ENCODE measurements at regions not wholly inside any gene's neighbourhood (a gene's known extent, or its start where the extent isn't known, plus 50 kb on each side); places are given as distances from the start of the nearest gene placed in this dataset.

- no peak for DNase-seq (ENCODE audit: low read depth)
Measured at GRCh38 chr2:217061916-217062505, 202.1 kb upstream of the TNP1 start.

DNA sequence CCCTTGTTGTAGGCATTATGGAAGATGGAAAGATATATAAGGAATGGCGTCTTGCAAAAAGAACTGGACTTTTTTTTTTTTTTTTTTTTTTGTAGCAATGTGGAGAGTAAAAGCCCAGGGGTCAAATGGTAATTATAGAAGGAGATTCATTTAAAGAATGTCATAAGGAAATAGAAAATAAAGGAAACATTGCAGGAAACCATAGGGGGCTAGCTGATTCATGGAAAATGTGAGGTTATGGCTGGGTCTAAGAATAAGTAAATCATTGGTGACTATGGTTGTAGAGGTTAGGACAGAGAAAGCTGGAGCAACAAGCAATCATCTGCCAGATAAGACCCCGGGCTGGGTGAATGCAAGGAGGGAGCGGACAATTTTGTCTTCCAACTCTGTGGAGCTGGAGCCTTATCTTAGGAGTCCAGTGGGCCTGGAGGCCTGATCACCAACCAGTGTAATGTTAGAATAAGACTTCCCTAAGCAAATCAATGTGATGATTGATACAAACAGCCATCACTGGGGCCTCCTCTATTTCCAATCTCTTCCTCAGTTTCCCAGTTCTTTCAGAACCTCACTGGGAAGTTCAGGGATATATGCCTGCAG is 201.2 kb upstream of the TNP1 start:
- DNase-seq (ENCODE audit: low read depth): no peak

DNA sequence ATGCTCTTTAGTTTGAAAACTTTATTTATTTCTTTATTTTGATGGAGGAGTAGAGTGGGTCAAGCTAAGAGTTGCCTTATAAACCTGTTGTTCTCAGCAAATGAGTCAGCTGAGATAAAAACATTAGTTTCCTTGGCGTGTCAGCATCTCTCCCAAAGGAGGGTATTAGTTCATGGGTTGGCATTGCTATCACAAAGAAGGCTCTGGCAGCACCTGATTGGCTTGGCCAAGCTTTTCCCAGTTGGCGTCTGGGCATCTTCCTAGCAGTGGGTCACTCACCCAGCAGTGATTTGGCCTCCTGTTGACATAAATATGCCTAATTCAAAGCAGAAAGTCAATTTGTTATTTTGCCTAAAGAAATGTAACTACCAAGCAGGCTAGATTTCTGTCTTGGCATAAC is 200.7 kb upstream of the TNP1 start:
- DNase-seq (ENCODE audit: low read depth): no peak

DNA sequence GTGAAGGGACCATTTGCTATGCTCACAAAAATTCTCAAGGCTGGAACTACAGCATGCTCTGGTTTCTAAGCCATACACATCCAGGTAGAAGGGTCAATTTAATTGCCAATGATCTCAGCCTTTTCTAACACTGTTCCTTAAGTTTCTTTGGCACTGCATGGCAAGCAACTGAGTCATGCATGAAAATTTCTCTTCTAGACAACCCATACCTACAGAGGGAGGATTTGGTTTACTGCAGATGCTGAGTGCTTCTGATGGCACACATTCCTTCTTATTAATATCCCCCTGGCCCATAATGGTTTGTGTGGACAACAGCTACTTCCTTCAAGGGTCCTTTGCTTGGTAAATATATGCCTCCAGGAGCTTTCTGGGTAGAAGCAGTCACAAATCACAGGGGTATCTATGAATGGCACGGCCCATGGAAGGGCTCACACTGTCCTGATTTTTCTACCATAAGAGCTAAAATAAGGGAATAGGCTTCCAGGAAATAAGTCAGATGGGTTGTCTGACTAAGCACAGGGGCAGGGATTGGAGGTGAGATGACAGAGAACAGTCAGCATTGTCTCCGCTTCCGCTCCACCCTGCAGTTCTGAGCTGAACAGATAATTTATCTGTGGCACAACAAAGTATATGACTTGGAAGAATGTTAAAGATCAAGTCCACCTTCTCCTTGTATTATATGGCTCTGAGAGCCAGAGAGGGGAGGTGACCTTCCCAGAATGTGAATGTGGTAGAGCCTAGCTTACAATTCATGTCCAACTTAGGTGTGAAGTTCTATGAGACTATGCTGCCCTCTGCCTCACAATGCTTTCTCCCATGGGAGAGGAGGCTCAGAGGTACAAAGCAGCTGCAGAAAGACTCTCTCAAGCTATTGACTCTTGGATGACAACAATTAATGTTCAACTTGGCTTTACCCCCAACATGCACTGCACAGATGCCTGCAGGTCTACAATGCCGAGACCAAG is 199.2 kb upstream of the TNP1 start:
- no peak for DNase-seq (ENCODE audit: low read depth)

- DNase-seq (ENCODE audit: low read depth): no peak
Measured at GRCh38 chr2:217057773-217058172, 197.9 kb upstream of the TNP1 start.

DNA sequence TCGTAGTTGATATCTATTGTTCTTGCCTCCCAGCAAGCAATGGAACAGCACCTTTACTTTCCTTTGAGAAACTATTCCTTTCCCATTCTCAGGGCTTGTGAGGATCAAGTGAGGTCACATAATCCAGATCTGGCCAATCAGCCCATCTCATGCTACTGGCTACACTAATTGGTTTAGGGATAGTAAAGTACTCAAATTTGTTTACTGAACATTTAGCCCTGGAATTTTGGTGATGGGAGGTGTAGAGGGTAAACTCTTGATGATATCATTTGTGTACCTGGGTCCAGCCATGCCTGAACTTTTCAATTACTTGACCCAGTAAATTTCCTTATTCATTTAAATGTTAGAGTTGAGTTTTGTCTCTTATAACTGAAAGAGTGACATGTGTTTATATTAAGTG is 195.8 kb upstream of the TNP1 start:
- no peak for DNase-seq (ENCODE audit: low read depth)

DNA sequence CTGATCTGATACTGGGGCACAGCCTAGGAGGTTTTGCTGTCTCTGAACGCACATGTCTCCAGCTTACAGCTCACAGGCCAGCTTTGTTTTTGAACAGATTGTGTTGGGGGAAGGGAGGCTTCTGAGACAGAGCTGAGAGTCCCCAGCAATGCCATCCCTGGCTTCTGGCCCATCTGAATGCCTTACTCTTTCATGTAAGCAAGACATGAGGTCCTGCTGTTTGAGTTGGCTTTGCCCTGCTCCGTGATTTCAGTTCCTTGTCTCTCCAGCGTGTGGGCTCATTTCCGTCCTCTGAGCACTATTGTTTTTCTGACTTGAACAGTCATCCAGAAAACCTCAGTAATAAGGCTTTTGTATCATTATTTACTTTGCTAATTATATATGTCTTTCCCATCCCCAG is 194.9 kb upstream of the TNP1 start:
- no peak for DNase-seq (ENCODE audit: low read depth)

- DNase-seq (ENCODE audit: low read depth): no peak
Measured at GRCh38 chr2:217052856-217053577, 193.2 kb upstream of the TNP1 start.

GRCh38 chr2:217051416-217051815 is 191.6 kb upstream of the TNP1 start:
- no peak for DNase-seq (ENCODE audit: low read depth)

DNA sequence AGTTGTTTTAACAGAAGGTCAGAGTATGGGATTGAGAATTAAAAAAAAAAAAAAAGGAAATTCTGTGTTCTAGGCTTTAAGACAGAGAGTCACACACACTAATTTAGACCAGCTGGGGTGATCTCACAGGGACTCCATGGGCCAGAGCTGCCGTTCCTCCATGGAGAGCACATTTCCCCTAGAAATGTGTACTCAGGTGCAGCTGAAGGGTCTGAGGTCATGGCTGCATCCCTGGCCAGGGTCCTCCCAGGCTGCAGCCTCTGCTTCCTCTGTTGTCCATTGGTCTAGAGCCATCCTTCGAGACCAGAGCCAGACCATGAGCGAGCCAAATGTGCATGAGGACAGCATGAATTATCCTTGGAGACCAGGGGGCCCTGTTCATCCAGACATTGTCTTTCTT is 190.1 kb upstream of the TNP1 start:
- DNase-seq (ENCODE audit: low read depth): no peak

GRCh38 chr2:217049422-217049821 is 189.6 kb upstream of the TNP1 start:
- DNase-seq (ENCODE audit: low read depth): no peak

- DNase-seq (ENCODE audit: low read depth): no peak
Measured at GRCh38 chr2:217048730-217049129, 188.9 kb upstream of the TNP1 start.

DNA sequence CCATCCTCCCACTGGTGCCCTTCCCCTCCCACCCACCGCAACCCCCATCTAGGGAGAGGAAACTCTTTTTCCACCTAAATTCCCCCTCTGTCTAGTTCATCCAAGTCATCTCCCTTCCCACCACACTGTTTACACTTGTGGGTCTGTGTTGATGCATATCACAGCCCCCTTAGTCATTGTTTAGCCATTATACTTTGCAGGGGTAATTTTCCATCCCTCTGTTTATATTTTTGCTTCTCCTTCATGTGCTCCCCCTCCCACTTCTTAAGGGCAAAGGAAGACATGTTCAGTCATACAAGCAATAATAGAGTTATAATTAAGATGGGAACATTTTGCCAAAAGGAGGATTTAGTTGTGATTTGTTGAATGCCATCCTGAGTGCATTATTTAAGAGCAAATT is 187.8 kb upstream of the TNP1 start:
- DNase-seq (ENCODE audit: low read depth): no peak

- DNase-seq (ENCODE audit: low read depth): no peak
Measured at GRCh38 chr2:217047209-217047608, 187.3 kb upstream of the TNP1 start.

GRCh38 chr2:217045700-217046475 is 186.0 kb upstream of the TNP1 start:
- no peak for DNase-seq (ENCODE audit: low read depth)

GRCh38 chr2:217040099-217040498 is 180.2 kb upstream of the TNP1 start:
- no peak for DNase-seq (ENCODE audit: low read depth)

DNA sequence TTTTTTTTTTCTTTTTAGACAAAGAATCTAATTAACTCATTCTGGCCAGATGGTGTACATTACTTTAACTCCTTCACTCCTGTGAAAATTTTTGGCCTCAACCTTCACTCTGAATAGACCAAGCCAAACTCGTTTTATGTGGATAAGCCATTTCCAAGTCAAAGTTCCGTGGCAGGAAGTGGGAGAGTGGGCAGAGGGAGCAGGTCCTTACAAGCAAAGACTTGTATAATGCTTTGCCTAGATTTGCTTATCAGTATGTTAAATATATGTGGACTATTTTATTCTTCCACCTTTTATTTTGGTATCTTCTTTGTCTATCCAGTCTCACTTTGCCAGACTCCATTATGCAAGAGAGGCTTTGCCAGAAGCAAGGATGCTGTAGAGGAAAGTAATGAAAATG is 178.1 kb upstream of the TNP1 start:
- DNase-seq (ENCODE audit: low read depth): no peak

GRCh38 chr2:217037353-217037752 is 177.5 kb upstream of the TNP1 start:
- no peak for DNase-seq (ENCODE audit: low read depth)

- DNase-seq (ENCODE audit: low read depth): no peak
Measured at GRCh38 chr2:217035967-217036366, 176.1 kb upstream of the TNP1 start.

GRCh38 chr2:217033186-217033585 is 173.3 kb upstream of the TNP1 start:
- no peak for DNase-seq (ENCODE audit: low read depth)

- no peak for DNase-seq (ENCODE audit: low read depth)
Measured at GRCh38 chr2:217031445-217031844, 171.6 kb upstream of the TNP1 start.

DNA sequence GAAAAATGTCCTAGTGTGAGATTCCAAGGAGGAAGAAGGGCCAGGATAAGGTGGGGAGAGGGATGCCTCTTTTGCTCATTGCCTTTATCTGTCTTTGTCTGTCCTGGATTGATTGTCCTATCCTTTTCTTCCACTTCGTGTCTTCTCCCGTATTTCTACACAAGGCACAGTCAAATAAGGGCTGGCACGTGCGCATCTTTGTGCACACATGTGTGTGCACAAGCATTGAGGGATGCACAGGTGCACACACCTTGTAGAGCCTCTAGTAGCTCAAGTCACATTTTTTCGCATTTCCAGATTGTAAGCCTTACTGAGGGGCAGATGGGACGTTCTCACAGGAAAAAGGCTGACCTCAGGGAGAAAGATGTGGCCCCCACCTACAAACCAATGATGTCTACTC is 170.2 kb upstream of the TNP1 start:
- DNase-seq (ENCODE audit: low read depth): no peak

All from stimulated activated CD4-positive, alpha-beta T cell treated with anti-CD3 and anti-CD28 coated beads, Interleukin-2, amount 100 ng/mL, for 4 hours (primary cell).